B cell (primary cell): ENCODE measurements at regions not wholly inside any gene's neighbourhood (a gene's known extent, or its start where the extent isn't known, plus 50 kb on each side); places are given as distances from the start of the nearest gene placed in this dataset.

Experiments
- EZH2 ChIP-seq: IDR thresholded peaks from 2 replicates; pipeline ENCODE4 v1.6.1; 2012; ENCODE audit warnings: borderline replicate concordance, low read depth, mild to moderate bottlenecking, moderate library complexity, low read length; ENCODE audit not compliant: insufficient read depth, poor library complexity, severe bottlenecking
- TF ChIP-seq, protein P1 (sequence below): fragments of 200-600 bp; IDR thresholded peaks from one replicate; pipeline ENCODE4 v1.8.0; 2022; ENCODE audit warnings: antibody characterized with exemption, mild to moderate bottlenecking

DNA sequence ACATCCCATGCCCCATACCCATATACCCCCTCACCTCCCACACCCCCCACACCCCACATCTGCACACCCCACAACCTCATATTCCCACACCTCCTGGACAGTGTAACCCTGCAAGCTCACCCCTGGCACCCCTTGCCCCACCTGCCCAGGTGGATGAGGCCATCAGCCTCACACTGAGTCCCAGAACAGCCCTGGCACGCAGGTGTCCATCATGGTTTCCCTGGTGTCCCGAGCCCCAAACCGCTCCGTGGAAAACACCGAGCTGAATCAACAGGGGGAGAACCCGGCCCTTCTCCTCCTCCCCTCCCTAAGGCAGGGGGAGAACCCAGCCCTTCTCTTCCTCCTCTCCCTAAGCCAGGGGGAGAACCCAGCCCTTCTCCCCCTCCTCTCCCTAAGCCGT lies 415.6 kb upstream of the SALL3 start:
- TF ChIP-seq, protein P1, sequence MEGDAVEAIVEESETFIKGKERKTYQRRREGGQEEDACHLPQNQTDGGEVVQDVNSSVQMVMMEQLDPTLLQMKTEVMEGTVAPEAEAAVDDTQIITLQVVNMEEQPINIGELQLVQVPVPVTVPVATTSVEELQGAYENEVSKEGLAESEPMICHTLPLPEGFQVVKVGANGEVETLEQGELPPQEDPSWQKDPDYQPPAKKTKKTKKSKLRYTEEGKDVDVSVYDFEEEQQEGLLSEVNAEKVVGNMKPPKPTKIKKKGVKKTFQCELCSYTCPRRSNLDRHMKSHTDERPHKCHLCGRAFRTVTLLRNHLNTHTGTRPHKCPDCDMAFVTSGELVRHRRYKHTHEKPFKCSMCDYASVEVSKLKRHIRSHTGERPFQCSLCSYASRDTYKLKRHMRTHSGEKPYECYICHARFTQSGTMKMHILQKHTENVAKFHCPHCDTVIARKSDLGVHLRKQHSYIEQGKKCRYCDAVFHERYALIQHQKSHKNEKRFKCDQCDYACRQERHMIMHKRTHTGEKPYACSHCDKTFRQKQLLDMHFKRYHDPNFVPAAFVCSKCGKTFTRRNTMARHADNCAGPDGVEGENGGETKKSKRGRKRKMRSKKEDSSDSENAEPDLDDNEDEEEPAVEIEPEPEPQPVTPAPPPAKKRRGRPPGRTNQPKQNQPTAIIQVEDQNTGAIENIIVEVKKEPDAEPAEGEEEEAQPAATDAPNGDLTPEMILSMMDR = no peak
- no peak for TF ChIP-seq EZH2
